A673 (cell line): ENCODE measurements at regions not wholly inside any gene's neighbourhood (a gene's known extent, or its start where the extent isn't known, plus 50 kb on each side); places are given as distances from the start of the nearest gene placed in this dataset.

Experiments used
- BruUV-seq: library from RNA; stranded (reverse); fragments of 400-500 nt; replicated peaks from 2 replicates; lab custom pipeline; 2021; lab: Mats Ljungman, UMichigan
- CTCF ChIA-PET: fragments of 300-600 bp; sonication (Branson Sonifier 250); formaldehyde crosslinking; loops from one replicate; lab custom pipeline; 2022; ENCODE audit warnings: antibody characterized with exemption; lab: Charles Lee
- POLR2A ChIA-PET: fragments of 300-600 bp; sonication (Branson Sonifier 250); formaldehyde crosslinking; loops from one replicate; lab custom pipeline; 2022; ENCODE audit warnings: antibody characterized with exemption; ENCODE audit not compliant: low non-redundant PET; lab: Charles Lee
- DNase-seq: peaks from one replicate; pipeline ENCODE4 v3.0.0-alpha.2; 2015; ENCODE audit warnings: low spot score
- H3K27ac ChIP-seq: fragments of 200-600 bp; sonication (generic); 2 replicates; pipeline ENCODE4 v1.5.1; 2016; ENCODE audit warnings: mixed run types, low read depth, mild to moderate bottlenecking, mixed read lengths, antibody characterized with exemption, low read length; ENCODE audit not compliant: poor library complexity, severe bottlenecking
- H3K27me3 ChIP-seq: fragments of 200-600 bp; sonication (generic); replicated peaks from 2 replicates; pipeline ENCODE4 v1.6.1; 2017; ENCODE audit warnings: mixed run types, low read depth, mild to moderate bottlenecking, mixed read lengths, antibody characterized with exemption, low read length; ENCODE audit not compliant: insufficient read depth, poor library complexity
- H3K36me3 ChIP-seq: fragments of 200-600 bp; sonication (generic); 2 replicates; pipeline ENCODE4 v1.6.1; 2016; ENCODE audit warnings: mixed run types, mild to moderate bottlenecking, mixed read lengths, antibody characterized with exemption, low read length; ENCODE audit not compliant: insufficient read depth, poor library complexity, severe bottlenecking
- H3K4me1 ChIP-seq: fragments of 200-600 bp; sonication (generic); 2 replicates; pipeline ENCODE4 v1.6.1; 2017; ENCODE audit warnings: mixed run types, mild to moderate bottlenecking, mixed read lengths, antibody characterized with exemption, low read length; ENCODE audit not compliant: insufficient read depth, poor library complexity, severe bottlenecking
- H3K4me3 ChIP-seq: fragments of 200-600 bp; sonication (generic); 2 replicates; pipeline ENCODE4 v1.5.1; 2016; ENCODE audit warnings: low read depth, mixed run types, mild to moderate bottlenecking, mixed read lengths, low read length; ENCODE audit not compliant: poor library complexity, severe bottlenecking
- H3K9me3 ChIP-seq: fragments of 200-600 bp; sonication (generic); 2 replicates; pipeline ENCODE4 v1.6.1; 2016; ENCODE audit warnings: mixed run types, low read depth, mild to moderate bottlenecking, mixed read lengths, antibody characterized with exemption, low read length; ENCODE audit not compliant: poor library complexity, severe bottlenecking
- CTCF ChIP-seq: fragments of 300-800, 200-600 bp; sonication (generic); conservative IDR thresholded peaks from 2 replicates; pipeline ENCODE4 v1.5.1; 2017; ENCODE audit warnings: low read depth, mild to moderate bottlenecking, antibody characterized with exemption, low read length, moderate library complexity, mixed read lengths
- EZH2 ChIP-seq: fragments of 200-600 bp; sonication (generic); IDR thresholded peaks from 2 replicates; pipeline ENCODE4 v1.6.1; 2017; ENCODE audit warnings: borderline replicate concordance, low read depth, mild to moderate bottlenecking, mixed read lengths, antibody characterized with exemption, low read length; ENCODE audit not compliant: poor library complexity, severe bottlenecking
- intact Hi-C: fragments of 100-400 bp; cut with micrococcal nuclease; formaldehyde crosslinking; loops from one replicate; pipeline ENCODE4 v1.10.0; 2022; ENCODE audit not compliant: unreplicated experiment

DNA sequence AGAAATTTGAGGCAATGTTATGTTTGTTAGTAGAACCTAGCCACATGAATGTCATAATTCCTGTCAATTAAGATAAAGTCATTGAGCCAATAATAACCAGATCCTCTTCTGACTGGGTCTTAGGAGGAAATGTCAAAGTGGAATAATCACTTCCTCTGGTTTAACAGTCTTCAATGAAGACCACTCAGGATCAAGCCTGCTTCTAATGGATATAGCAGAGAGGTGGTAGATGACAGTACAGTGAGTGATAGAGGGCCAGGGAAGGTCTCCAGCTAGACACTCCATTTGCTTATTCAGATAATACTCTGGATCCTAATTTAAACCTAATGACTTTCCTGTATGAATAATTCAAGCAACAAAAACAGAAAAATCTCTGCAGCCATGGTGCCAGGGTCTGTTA lies 474.2 kb downstream of the DNAH5 start:
- Histone ChIP-seq H3K27me3 (no peaks in the 10 kb centered on the region), H3K36me3 (no peaks in the 10 kb centered on the region), H3K9me3 (no peaks in the 10 kb centered on the region), H3K4me1 (no peaks in the 10 kb centered on the region), H3K4me3 (no peak overlapping the region), H3K27ac (no peak overlapping the region)
- TF ChIP-seq EZH2 = no peak
- no peak for TF ChIP-seq CTCF
- ChIA-PET CTCF (no interaction called here), POLR2A (no interaction called here)
- no TSS peak for BruUV-seq
- intact Hi-C loops = no loop called here
- DNase-seq = no peak

GRCh38 chr5:13464532-13465193 lies 479.8 kb downstream of the DNAH5 start:
- Histone ChIP-seq H3K9me3 (no peaks in the 10 kb centered on the region), H3K36me3 (no peaks in the 10 kb centered on the region), H3K27ac (no peak overlapping the region), H3K27me3 (no peaks in the 10 kb centered on the region), H3K4me3 (no peak overlapping the region), H3K4me1 (no peaks in the 10 kb centered on the region)
- intact Hi-C loops = no loop called here
- POLR2A ChIA-PET = no interaction called here
- DNase-seq = no peak
- no peak for TF ChIP-seq EZH2
- TF ChIP-seq CTCF = no peak
- CTCF ChIA-PET = no interaction called here
- no TSS peak for BruUV-seq

- H3K36me3 ChIP-seq = no peaks in the 10 kb centered on the region
- ChIA-PET POLR2A (no interaction called here), CTCF (no interaction called here)
- TF ChIP-seq EZH2 (no peak), CTCF (no peak)
- H3K4me3 ChIP-seq = no peak overlapping the region
- H3K4me1 ChIP-seq = no peaks in the 10 kb centered on the region
- no peak for DNase-seq
- BruUV-seq = no TSS peak
- no peaks in the 10 kb centered on the region for H3K27me3 ChIP-seq
- H3K9me3 ChIP-seq = no peaks in the 10 kb centered on the region
- no peak overlapping the region for H3K27ac ChIP-seq
- intact Hi-C loops = no loop called here
Observed at GRCh38 chr5:13460587-13460986, 483.9 kb downstream of the DNAH5 start.
